C4-2B (cell line): ENCODE measurements at regions not wholly inside any gene's neighbourhood (a gene's known extent, or its start where the extent isn't known, plus 50 kb on each side); places are given as distances from the start of the nearest gene placed in this dataset.

ENCODE experiments used
- CTCF ChIP-seq: fragments of 450-650 bp; conservative IDR thresholded peaks from 2 replicates; pipeline ENCODE4 v1.5.1; 2017; ENCODE audit warnings: mild to moderate bottlenecking
- ZFX ChIP-seq: fragments of 450-650 bp; IDR thresholded peaks from 2 replicates; pipeline ENCODE4 v1.6.1; 2017

- TF ChIP-seq CTCF (no peak), ZFX (no peak)
These were observed 267.6 kb downstream of the GPATCH2 start for GRCh38 chr1:217363319-217363718.
